ENCODE measurements at regions not wholly inside any gene's neighbourhood (a gene's known extent, or its start where the extent isn't known, plus 50 kb on each side); places are given as distances from the start of the nearest gene placed in this dataset.

DNA sequence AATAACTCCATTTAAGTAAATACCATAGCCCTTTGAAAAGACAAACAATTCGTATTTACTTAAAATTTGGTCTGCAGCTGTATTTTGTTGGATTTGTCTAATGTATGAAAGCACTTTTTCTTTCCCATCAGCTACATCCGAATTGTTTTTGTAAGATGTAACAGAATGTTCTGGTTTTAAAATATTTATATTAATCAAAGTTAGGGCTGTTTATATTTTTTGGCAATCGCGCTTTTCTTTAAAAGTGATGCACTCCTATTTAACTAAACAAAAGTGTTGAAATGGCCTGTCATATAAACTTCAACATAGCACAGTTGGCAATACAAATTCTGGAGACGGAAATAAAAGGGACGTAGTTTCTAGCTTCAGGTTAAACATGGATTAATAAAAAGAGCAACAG, 216.3 kb upstream of the ADGRL2 start:
- H3K4me1 Mint-ChIP-seq = no peaks in the 10 kb centered on the region
- Histone ChIP-seq H3K36me3 (ENCODE audit: control insufficient read depth, insufficient read depth, low read length) (no peaks in the 10 kb centered on the region), H3K4me1 (ENCODE audit: control insufficient read depth, insufficient read depth, low read length, poor library complexity, severe bottlenecking) (no peaks in the 10 kb centered on the region), H3K27me3 (ENCODE audit: control insufficient read depth, insufficient read depth, low read length) (no peaks in the 10 kb centered on the region), H3K27ac (ENCODE audit: insufficient read depth, low read length, poor library complexity, severe bottlenecking) (no peak overlapping the region), H3K4me3 (ENCODE audit: low read depth, low read length) (no peak overlapping the region), H3K9me3 (ENCODE audit: control insufficient read depth in 2 of 2, low read length in 2 of 2) (peaks cover 0 to 6% of the 10 kb centered on the region in 2 experiments)
- H3K4me3 Mint-ChIP-seq = no peak overlapping the region
- no peaks in the 10 kb centered on the region for H3K27me3 Mint-ChIP-seq
- H3K36me3 Mint-ChIP-seq = no peaks in the 10 kb centered on the region
- DNase-seq (no peak), ATAC-seq (ENCODE audit: low read depth in 2 of 2) (no peak)
- H3K27ac Mint-ChIP-seq = no peak overlapping the region
- H3K9me3 Mint-ChIP-seq = peaks cover 0 to 7% (median 1%) of the 10 kb centered on the region in 7 donors

DNA sequence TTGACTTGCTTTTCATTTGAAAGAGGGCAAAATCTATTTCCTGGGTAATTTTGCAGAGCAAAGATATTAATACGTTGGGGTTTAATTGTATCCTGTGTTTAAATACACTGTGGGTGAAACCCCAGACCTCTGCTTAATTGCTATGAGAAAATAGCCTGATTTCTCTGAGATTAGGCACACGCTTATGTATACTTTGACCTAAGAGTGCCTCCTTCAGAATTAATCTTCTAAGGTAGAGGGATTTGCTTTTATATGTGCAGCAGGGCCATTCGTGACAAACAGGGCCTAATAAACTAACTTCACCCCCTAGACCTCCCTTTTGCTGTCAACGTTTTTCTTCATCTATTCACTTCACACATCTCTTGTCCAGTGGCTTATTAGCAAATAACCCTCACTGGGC, 216.9 kb upstream of the ADGRL2 start:
- Histone ChIP-seq H3K4me3 (ENCODE audit: low read depth, low read length) (no peak overlapping the region), H3K27me3 (ENCODE audit: control insufficient read depth, insufficient read depth, low read length) (no peaks in the 10 kb centered on the region), H3K4me1 (ENCODE audit: control insufficient read depth, insufficient read depth, low read length, poor library complexity, severe bottlenecking) (no peaks in the 10 kb centered on the region), H3K9me3 (ENCODE audit: control insufficient read depth in 2 of 2, low read length in 2 of 2) (peaks cover 0 to 6% of the 10 kb centered on the region in 2 experiments), H3K36me3 (ENCODE audit: control insufficient read depth, insufficient read depth, low read length) (no peaks in the 10 kb centered on the region), H3K27ac (ENCODE audit: insufficient read depth, low read length, poor library complexity, severe bottlenecking) (no peak overlapping the region)
- H3K4me1 Mint-ChIP-seq = no peaks in the 10 kb centered on the region
- H3K4me3 Mint-ChIP-seq = no peak overlapping the region
- no peaks in the 10 kb centered on the region for H3K36me3 Mint-ChIP-seq
- H3K27me3 Mint-ChIP-seq = no peaks in the 10 kb centered on the region
- H3K27ac Mint-ChIP-seq = no peak overlapping the region
- ATAC-seq (ENCODE audit: low read depth in 2 of 2) (no peak), DNase-seq (no peak)
- H3K9me3 Mint-ChIP-seq = peaks cover 0 to 7% (median 1%) of the 10 kb centered on the region in 7 donors

- no peak overlapping the region for H3K4me3 ChIP-seq (ENCODE audit: low read depth, low read length)
- Mint-ChIP-seq H3K27me3 (no peaks in the 10 kb centered on the region), H3K36me3 (no peaks in the 10 kb centered on the region), H3K27ac (no peak overlapping the region), H3K4me1 (no peaks in the 10 kb centered on the region), H3K4me3 (no peak overlapping the region), H3K9me3 (peaks cover 0 to 7% (median under 1%) of the 10 kb centered on the region in 7 donors)
- no peak overlapping the region for H3K27ac ChIP-seq (ENCODE audit: insufficient read depth, low read length, poor library complexity, severe bottlenecking)
- ATAC-seq (ENCODE audit: low read depth in 2 of 2) = no peak
- no peaks in the 10 kb centered on the region for H3K9me3 ChIP-seq (ENCODE audit: control insufficient read depth in 2 of 2, low read length in 2 of 2)
- H3K36me3 ChIP-seq (ENCODE audit: control insufficient read depth, insufficient read depth, low read length) = no peaks in the 10 kb centered on the region
- no peaks in the 10 kb centered on the region for H3K27me3 ChIP-seq (ENCODE audit: control insufficient read depth, insufficient read depth, low read length)
- H3K4me1 ChIP-seq (ENCODE audit: control insufficient read depth, insufficient read depth, low read length, poor library complexity, severe bottlenecking) = no peaks in the 10 kb centered on the region
- DNase-seq = no peak
Observed at GRCh38 chr1:81582467-81582986, 218.2 kb upstream of the ADGRL2 start.

DNA sequence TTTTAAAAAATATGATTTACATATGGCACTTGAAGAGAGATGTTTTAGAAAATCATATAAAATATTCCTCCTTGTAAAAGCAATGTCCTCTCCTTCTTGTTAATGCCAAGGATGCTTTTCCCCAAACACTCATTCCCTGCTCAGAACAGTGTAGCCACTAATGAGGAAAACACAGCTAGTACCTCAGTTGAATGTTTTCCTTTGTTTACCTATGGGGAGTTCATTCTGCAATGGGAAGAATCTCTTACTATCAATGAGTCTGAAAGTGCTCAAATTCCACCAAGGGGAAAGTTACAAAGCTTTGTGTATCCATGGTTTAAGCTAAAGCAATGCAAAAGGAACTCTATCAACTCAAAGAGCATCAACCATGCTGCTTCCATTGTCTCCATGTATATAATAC, 221.9 kb upstream of the ADGRL2 start:
- no peak overlapping the region for H3K27ac ChIP-seq (ENCODE audit: insufficient read depth, low read length, poor library complexity, severe bottlenecking)
- H3K9me3 ChIP-seq (ENCODE audit: control insufficient read depth in 2 of 2, low read length in 2 of 2) = no peaks in the 10 kb centered on the region
- Mint-ChIP-seq H3K4me1 (no peaks in the 10 kb centered on the region), H3K27ac (no peak overlapping the region), H3K4me3 (no peak overlapping the region), H3K9me3 (peaks cover 0 to 13% (median 2%) of the 10 kb centered on the region in 7 donors), H3K36me3 (no peaks in the 10 kb centered on the region), H3K27me3 (no peaks in the 10 kb centered on the region)
- H3K4me1 ChIP-seq (ENCODE audit: control insufficient read depth, insufficient read depth, low read length, poor library complexity, severe bottlenecking) = no peaks in the 10 kb centered on the region
- no peaks in the 10 kb centered on the region for H3K27me3 ChIP-seq (ENCODE audit: control insufficient read depth, insufficient read depth, low read length)
- H3K36me3 ChIP-seq (ENCODE audit: control insufficient read depth, insufficient read depth, low read length) = no peaks in the 10 kb centered on the region
- no peak for ATAC-seq (ENCODE audit: low read depth in 2 of 2)
- H3K4me3 ChIP-seq (ENCODE audit: low read depth, low read length) = no peak overlapping the region
- no peak for DNase-seq

DNA sequence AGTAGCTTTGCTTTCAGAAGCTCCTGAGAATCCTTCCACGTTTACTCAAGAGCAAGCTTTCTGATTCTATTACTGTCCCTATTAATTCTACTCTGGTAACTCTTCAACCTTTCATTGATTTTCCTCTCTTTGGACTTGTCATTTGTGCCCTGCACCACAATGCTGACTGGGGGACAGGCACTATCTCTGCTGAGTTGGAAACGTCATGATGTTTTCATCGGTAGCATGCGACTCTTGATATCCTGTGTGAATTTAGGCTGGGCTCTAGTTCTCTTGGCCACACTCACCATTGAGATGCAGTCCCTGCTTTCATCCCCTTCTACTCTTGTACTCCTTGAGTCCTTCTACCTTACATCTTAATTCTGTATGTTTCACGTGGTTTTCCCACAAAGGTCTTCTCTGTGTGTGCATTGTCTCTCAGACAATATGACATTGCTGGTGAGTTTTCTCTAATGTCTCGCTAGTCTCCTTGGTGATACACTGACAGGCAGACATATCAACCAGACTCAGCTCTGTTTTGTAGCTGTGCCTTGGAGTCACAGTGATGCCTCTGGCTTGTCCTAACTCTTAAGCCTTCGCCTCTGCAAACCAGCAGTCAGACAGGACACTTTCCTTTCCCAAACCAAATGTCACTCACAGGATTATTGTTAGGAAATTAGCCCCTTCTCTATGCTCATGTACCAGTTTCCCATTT, 223.6 kb upstream of the ADGRL2 start:
- Mint-ChIP-seq H3K27me3 (no peaks in the 10 kb centered on the region), H3K4me3 (no peak overlapping the region), H3K9me3 (peaks cover 0 to 16% (median 3%) of the 10 kb centered on the region in 7 donors), H3K27ac (no peak overlapping the region), H3K4me1 (no peaks in the 10 kb centered on the region), H3K36me3 (no peaks in the 10 kb centered on the region)
- no peak overlapping the region for H3K27ac ChIP-seq (ENCODE audit: insufficient read depth, low read length, poor library complexity, severe bottlenecking)
- H3K4me1 ChIP-seq (ENCODE audit: control insufficient read depth, insufficient read depth, low read length, poor library complexity, severe bottlenecking) = no peaks in the 10 kb centered on the region
- H3K36me3 ChIP-seq (ENCODE audit: control insufficient read depth, insufficient read depth, low read length) = no peaks in the 10 kb centered on the region
- H3K4me3 ChIP-seq (ENCODE audit: low read depth, low read length) = no peak overlapping the region
- ATAC-seq (ENCODE audit: low read depth in 2 of 2) (no peak), DNase-seq (no peak)
- no peaks in the 10 kb centered on the region for H3K27me3 ChIP-seq (ENCODE audit: control insufficient read depth, insufficient read depth, low read length)
- no peaks in the 10 kb centered on the region for H3K9me3 ChIP-seq (ENCODE audit: control insufficient read depth in 2 of 2, low read length in 2 of 2)

- DNase-seq = no peak
Observed at GRCh38 chr1:81574408-81574807, 226.3 kb upstream of the ADGRL2 start.

DNA sequence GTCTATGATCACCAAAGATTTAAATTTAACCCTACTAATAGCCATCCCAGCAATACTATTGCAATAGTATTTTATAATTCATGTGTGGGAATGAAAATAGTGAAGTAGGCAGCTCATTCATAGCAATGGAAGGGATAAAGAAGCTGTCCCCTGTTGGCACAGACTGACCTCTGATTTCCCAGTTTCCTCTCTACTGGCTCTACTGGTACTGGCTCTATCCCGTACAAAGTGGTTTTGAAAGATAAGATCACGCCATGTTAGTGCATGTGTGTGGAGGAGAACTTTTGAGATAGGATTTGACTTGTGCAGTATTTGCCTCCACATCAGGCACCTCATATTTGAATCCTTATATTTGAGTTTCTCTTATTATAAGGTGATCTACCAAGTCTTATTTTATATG, 227.3 kb upstream of the ADGRL2 start:
- Histone ChIP-seq H3K36me3 (ENCODE audit: control insufficient read depth, insufficient read depth, low read length) (no peaks in the 10 kb centered on the region), H3K9me3 (ENCODE audit: control insufficient read depth in 2 of 2, low read length in 2 of 2) (no peaks in the 10 kb centered on the region), H3K27ac (ENCODE audit: insufficient read depth, low read length, poor library complexity, severe bottlenecking) (no peak overlapping the region), H3K27me3 (ENCODE audit: control insufficient read depth, insufficient read depth, low read length) (no peaks in the 10 kb centered on the region), H3K4me3 (ENCODE audit: low read depth, low read length) (no peak overlapping the region), H3K4me1 (ENCODE audit: control insufficient read depth, insufficient read depth, low read length, poor library complexity, severe bottlenecking) (no peaks in the 10 kb centered on the region)
- H3K4me3 Mint-ChIP-seq = no peak overlapping the region
- H3K36me3 Mint-ChIP-seq = no peaks in the 10 kb centered on the region
- ATAC-seq (ENCODE audit: low read depth in 2 of 2) = no peak
- H3K27ac Mint-ChIP-seq = no peak overlapping the region
- peaks cover 0 to 13% (median 3%) of the 10 kb centered on the region in 7 donors for H3K9me3 Mint-ChIP-seq
- DNase-seq = no peak
- no peaks in the 10 kb centered on the region for H3K4me1 Mint-ChIP-seq
- H3K27me3 Mint-ChIP-seq = no peaks in the 10 kb centered on the region

More at GRCh38 chr1:81574408-81574807, 226.3 kb upstream of the ADGRL2 start:
- no peak overlapping the region for H3K4me3 Mint-ChIP-seq
- no peaks in the 10 kb centered on the region for H3K27me3 Mint-ChIP-seq
- Histone ChIP-seq H3K4me1 (ENCODE audit: control insufficient read depth, insufficient read depth, low read length, poor library complexity, severe bottlenecking) (no peaks in the 10 kb centered on the region), H3K27ac (ENCODE audit: insufficient read depth, low read length, poor library complexity, severe bottlenecking) (no peak overlapping the region), H3K27me3 (ENCODE audit: control insufficient read depth, insufficient read depth, low read length) (no peaks in the 10 kb centered on the region), H3K36me3 (ENCODE audit: control insufficient read depth, insufficient read depth, low read length) (no peaks in the 10 kb centered on the region), H3K9me3 (ENCODE audit: control insufficient read depth in 2 of 2, low read length in 2 of 2) (no peaks in the 10 kb centered on the region), H3K4me3 (ENCODE audit: low read depth, low read length) (no peak overlapping the region)
- peaks cover 0 to 13% (median 4%) of the 10 kb centered on the region in 7 donors for H3K9me3 Mint-ChIP-seq
- ATAC-seq (ENCODE audit: low read depth in 2 of 2) = no peak
- H3K4me1 Mint-ChIP-seq = no peaks in the 10 kb centered on the region
- H3K27ac Mint-ChIP-seq = no peak overlapping the region
- no peaks in the 10 kb centered on the region for H3K36me3 Mint-ChIP-seq

DNA sequence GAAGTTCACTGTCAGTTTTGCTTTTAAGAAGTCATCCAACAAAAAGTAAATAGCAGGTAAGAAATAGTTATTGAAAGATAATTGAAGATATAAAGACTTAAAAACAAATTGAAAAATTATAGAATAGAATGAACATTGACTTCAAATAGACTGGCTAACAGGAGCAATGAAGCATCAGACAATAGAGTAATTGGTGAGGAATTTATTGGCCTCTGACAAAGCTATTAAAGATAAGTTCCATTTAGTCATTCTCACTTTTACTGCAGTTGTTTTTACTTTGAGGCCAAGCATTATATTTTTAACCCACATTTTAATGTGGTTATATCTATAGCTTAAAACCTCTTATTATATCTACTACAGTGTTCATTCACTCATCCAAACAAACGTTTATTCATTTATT, 228.8 kb upstream of the ADGRL2 start:
- H3K36me3 Mint-ChIP-seq = no peaks in the 10 kb centered on the region
- H3K9me3 ChIP-seq (ENCODE audit: control insufficient read depth in 2 of 2, low read length in 2 of 2) = no peaks in the 10 kb centered on the region
- no peaks in the 10 kb centered on the region for H3K36me3 ChIP-seq (ENCODE audit: control insufficient read depth, insufficient read depth, low read length)
- H3K27me3 ChIP-seq (ENCODE audit: control insufficient read depth, insufficient read depth, low read length) = no peaks in the 10 kb centered on the region
- no peaks in the 10 kb centered on the region for H3K4me1 ChIP-seq (ENCODE audit: control insufficient read depth, insufficient read depth, low read length, poor library complexity, severe bottlenecking)
- DNase-seq (no peak), ATAC-seq (ENCODE audit: low read depth in 2 of 2) (no peak)
- no peaks in the 10 kb centered on the region for H3K4me1 Mint-ChIP-seq
- H3K9me3 Mint-ChIP-seq = peaks cover 0 to 15% (median 3%) of the 10 kb centered on the region in 7 donors
- H3K27me3 Mint-ChIP-seq = no peaks in the 10 kb centered on the region
- H3K4me3 Mint-ChIP-seq = no peak overlapping the region
- H3K4me3 ChIP-seq (ENCODE audit: low read depth, low read length) = no peak overlapping the region
- H3K27ac Mint-ChIP-seq = no peak overlapping the region
- H3K27ac ChIP-seq (ENCODE audit: insufficient read depth, low read length, poor library complexity, severe bottlenecking) = no peak overlapping the region
